PC-9 (cell line): ENCODE measurements at regions not wholly inside any gene's neighbourhood (a gene's known extent, or its start where the extent isn't known, plus 50 kb on each side); places are given as distances from the start of the nearest gene placed in this dataset.

ENCODE experiments used
- BruUV-seq: library from RNA; stranded (reverse); fragments of 400-500 nt; replicated peaks from 2 replicates; lab custom pipeline; 2021; lab: Mats Ljungman, UMichigan
- CTCF ChIA-PET: fragments of 300-600 bp; sonication (Branson Sonifier 250); formaldehyde crosslinking; loops from one replicate; lab custom pipeline; 2022; ENCODE audit warnings: antibody characterized with exemption; lab: Charles Lee
- POLR2A ChIA-PET: fragments of 300-600 bp; sonication (Branson Sonifier 250); formaldehyde crosslinking; loops from one replicate; lab custom pipeline; 2022; ENCODE audit warnings: antibody characterized with exemption; ENCODE audit not compliant: unreplicated experiment; lab: Charles Lee
- DNase-seq, 2 experiments: peaks; one replicate each; pipeline versions ENCODE4 v3.0.0 to v3.0.0-alpha.2; 2015 to 2022; ENCODE audit warnings: mixed read lengths in 1 of 2
- H2AFZ ChIP-seq: fragments of 200-600 bp; sonication (generic); 2 replicates; pipeline ENCODE4 v1.8.1; 2017; ENCODE audit warnings: antibody characterized with exemption
- H3F3A ChIP-seq: fragments of 200-600 bp; sonication (generic); 2 replicates; pipeline ENCODE4 v1.8.1; 2017; ENCODE audit warnings: antibody characterized with exemption, mild to moderate bottlenecking, low read depth; ENCODE audit not compliant: insufficient read depth
- H3K27ac ChIP-seq: fragments of 200-600 bp; sonication (generic); 2 replicates; pipeline ENCODE4 v1.6.1; 2016; ENCODE audit warnings: mixed run types
- H3K27me3 ChIP-seq: fragments of 200-600 bp; sonication (generic); 2 replicates; pipeline ENCODE4 v1.6.1; 2016; ENCODE audit warnings: low read depth, mixed run types; ENCODE audit not compliant: insufficient read depth
- H3K36me3 ChIP-seq: fragments of 200-600 bp; sonication (generic); 2 replicates; pipeline ENCODE4 v1.6.1; 2016; ENCODE audit warnings: low read depth, mixed run types
- H3K4me1 ChIP-seq: fragments of 200-600 bp; sonication (generic); replicated peaks from 2 replicates; pipeline ENCODE4 v1.6.1; 2016; ENCODE audit warnings: mixed run types; ENCODE audit not compliant: insufficient read depth
- H3K4me2 ChIP-seq: fragments of 200-600 bp; sonication (generic); 2 replicates; pipeline ENCODE4 v1.6.1; 2017; ENCODE audit warnings: mixed run types
- H3K4me3 ChIP-seq: fragments of 200-600 bp; sonication (generic); 2 replicates; pipeline ENCODE4 v1.6.1; 2016; ENCODE audit warnings: mixed run types
- H3K79me2 ChIP-seq: fragments of 200-600 bp; sonication (generic); 2 replicates; pipeline ENCODE4 v1.6.1; 2017; ENCODE audit warnings: low read depth, mixed run types
- H3K9me2 ChIP-seq: fragments of 200-600 bp; sonication (generic); 2 replicates; pipeline ENCODE4 v1.8.1; 2017; ENCODE audit warnings: mild to moderate bottlenecking; ENCODE audit not compliant: insufficient read depth
- H3K9me3 ChIP-seq: fragments of 200-600 bp; sonication (generic); 2 replicates; pipeline ENCODE4 v1.8.1; 2016; ENCODE audit warnings: low read depth; ENCODE audit not compliant: insufficient read depth
- H4K20me1 ChIP-seq: fragments of 200-600 bp; sonication (generic); 2 replicates; pipeline ENCODE4 v1.8.1; 2017; ENCODE audit not compliant: insufficient read depth
- CTCF ChIP-seq: fragments of 200-600 bp; sonication (generic); conservative IDR thresholded peaks from 2 replicates; pipeline ENCODE4 v1.6.1; 2017; ENCODE audit warnings: mixed run types, antibody characterized with exemption, mild to moderate bottlenecking, moderate library complexity
- EZH2 ChIP-seq: fragments of 200-600 bp; sonication (generic); IDR thresholded peaks from 2 replicates; pipeline ENCODE4 v1.8.0; 2017; ENCODE audit warnings: antibody characterized with exemption, low read depth
- intact Hi-C: fragments of 100-400 bp; cut with micrococcal nuclease; formaldehyde crosslinking; loops from one replicate; pipeline ENCODE4 v1.10.0; 2022; ENCODE audit not compliant: unreplicated experiment

- Histone ChIP-seq H3K9me3 (no peaks in the 10 kb centered on the region), H3K27me3 (peaks cover 58% of the 10 kb centered on the region), H4K20me1 (no peaks in the 10 kb centered on the region), H3F3A (no peaks in the 10 kb centered on the region), H2AFZ (no peak overlapping the region), H3K27ac (no peak overlapping the region), H3K79me2 (no peaks in the 10 kb centered on the region), H3K4me3 (no peak overlapping the region), H3K36me3 (no peaks in the 10 kb centered on the region), H3K4me1 (no peaks in the 10 kb centered on the region), H3K9me2 (no peaks in the 10 kb centered on the region), H3K4me2 (no peak overlapping the region)
- POLR2A ChIA-PET: no interaction called here
- no peak for DNase-seq
- BruUV-seq: no TSS peak
- intact Hi-C loops: no loop called here
- CTCF ChIA-PET: no interaction called here
- TF ChIP-seq CTCF: no peak
- no peak for TF ChIP-seq EZH2
Observed at GRCh38 chr10:131700506-131700905, 200.3 kb upstream of the PPP2R2D start.

- POLR2A ChIA-PET: no interaction called here
- H3K4me1 ChIP-seq: no peaks in the 10 kb centered on the region
- TF ChIP-seq CTCF (no peak), EZH2 (no peak)
- H3F3A ChIP-seq: no peaks in the 10 kb centered on the region
- H3K9me3 ChIP-seq: no peaks in the 10 kb centered on the region
- no peaks in the 10 kb centered on the region for H3K36me3 ChIP-seq
- no peaks in the 10 kb centered on the region for H4K20me1 ChIP-seq
- BruUV-seq: no TSS peak
- H3K27me3 ChIP-seq: peaks cover 50% of the 10 kb centered on the region
- no peaks in the 10 kb centered on the region for H3K9me2 ChIP-seq
- CTCF ChIA-PET: no interaction called here
- no peak overlapping the region for H3K4me3 ChIP-seq
- no peak overlapping the region for H3K27ac ChIP-seq
- H2AFZ ChIP-seq: no peak overlapping the region
- intact Hi-C loops: no loop called here
- no peak overlapping the region for H3K4me2 ChIP-seq
- H3K79me2 ChIP-seq: no peaks in the 10 kb centered on the region
- DNase-seq: no peak
Observed at GRCh38 chr10:131701131-131701947, 199.5 kb upstream of the PPP2R2D start.

DNA sequence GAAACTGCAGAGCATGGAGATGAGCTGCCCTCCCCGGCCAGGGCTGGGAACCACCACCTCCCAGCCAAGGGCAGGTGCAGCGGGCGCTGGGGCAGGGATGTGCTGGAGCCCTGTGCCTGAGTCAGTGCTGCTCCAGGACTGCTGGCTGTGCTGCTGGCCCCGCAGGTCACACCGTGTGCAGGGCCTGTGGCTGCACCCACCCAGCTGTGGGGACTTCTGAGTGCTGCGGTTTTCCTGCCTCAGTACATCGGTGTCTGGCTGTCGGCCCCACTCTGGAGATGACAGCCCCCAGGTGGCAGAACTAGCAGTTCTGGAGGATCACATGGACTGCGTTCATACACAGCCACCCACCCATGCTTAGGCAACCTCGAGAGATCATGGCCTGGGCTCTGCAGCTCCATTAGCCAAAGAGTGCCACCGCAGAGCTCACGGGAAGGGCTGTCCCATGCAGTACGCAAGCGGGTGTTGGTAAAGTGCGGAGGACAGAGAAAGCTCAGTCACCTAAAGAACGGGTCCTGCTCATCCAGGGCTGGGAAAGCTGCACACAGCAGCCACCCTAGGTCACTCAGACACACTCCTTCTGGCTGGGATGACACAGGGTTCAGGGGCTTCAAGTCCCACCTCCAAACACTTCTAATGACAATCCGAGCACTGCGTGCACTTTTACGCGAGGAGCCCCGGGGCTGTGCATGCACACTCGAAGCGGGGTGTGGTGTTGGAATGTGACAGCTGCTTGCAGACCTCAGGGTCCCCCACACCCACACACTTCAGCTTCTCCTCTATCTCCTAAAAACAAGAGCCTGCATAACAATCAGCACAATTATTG lies 198.1 kb upstream of the PPP2R2D start:
- Histone ChIP-seq H3K27ac (no peak overlapping the region), H3K9me2 (no peaks in the 10 kb centered on the region), H3K36me3 (no peaks in the 10 kb centered on the region), H3K4me2 (no peak overlapping the region), H3K4me3 (no peak overlapping the region), H4K20me1 (no peaks in the 10 kb centered on the region), H3K27me3 (peaks cover 53% of the 10 kb centered on the region), H3K9me3 (no peaks in the 10 kb centered on the region), H3K4me1 (no peaks in the 10 kb centered on the region), H2AFZ (no peak overlapping the region), H3K79me2 (no peaks in the 10 kb centered on the region), H3F3A (no peaks in the 10 kb centered on the region)
- ChIA-PET POLR2A (no interaction called here), CTCF (no interaction called here)
- TF ChIP-seq CTCF: no peak
- no peak for TF ChIP-seq EZH2
- DNase-seq: no peak
- intact Hi-C loops: no loop called here
- no TSS peak for BruUV-seq
